Activated CD8-positive, alpha-beta T cell treated with anti-CD3 and anti-CD28 coated beads for 36 hours (primary cell): ENCODE measurements at regions not wholly inside any gene's neighbourhood (a gene's known extent, or its start where the extent isn't known, plus 50 kb on each side); places are given as distances from the start of the nearest gene placed in this dataset.

Experiments used
- ATAC-seq: fragments of 200-7000 bp; cut with Tn5 transposase; one replicate; pipeline ENCODE4 v1.10.0; 2021; ENCODE audit warnings: mild to moderate bottlenecking, moderate library complexity
- CTCF ChIA-PET: fragments of 350-600 bp; sonication (Branson Sonifier 250); formaldehyde crosslinking; loops from one replicate; lab custom pipeline; 2021; ENCODE audit warnings: antibody characterized with exemption; lab: Charles Lee
- POLR2A ChIA-PET: fragments of 350-600 bp; sonication (Branson Sonifier 250); formaldehyde crosslinking; loops from one replicate; lab custom pipeline; 2021; ENCODE audit warnings: antibody characterized with exemption; lab: Charles Lee
- DNase-seq: peaks from one replicate; pipeline ENCODE4 v3.0.0-alpha.2; 2020
- H3K27ac Mint-ChIP-seq: one replicate; pipeline ENCODE4 v1.8.0; 2021; ENCODE audit warnings: mild to moderate bottlenecking, mixed read lengths
- H3K27me3 Mint-ChIP-seq: one replicate; pipeline ENCODE4 v1.8.0; 2021; ENCODE audit warnings: mixed read lengths
- H3K36me3 Mint-ChIP-seq: one replicate; pipeline ENCODE4 v1.8.0; 2021; ENCODE audit warnings: low read depth, mixed read lengths
- H3K4me1 Mint-ChIP-seq: one replicate; pipeline ENCODE4 v1.8.0; 2021; ENCODE audit warnings: low read depth, mixed read lengths
- H3K4me3 Mint-ChIP-seq: one replicate; pipeline ENCODE4 v1.8.0; 2021; ENCODE audit warnings: mild to moderate bottlenecking, moderate library complexity, mixed read lengths
- H3K9me3 Mint-ChIP-seq: one replicate; pipeline ENCODE4 v1.8.0; 2021; ENCODE audit warnings: mixed read lengths
- intact Hi-C: fragments of 100-400 bp; cut with micrococcal nuclease; formaldehyde crosslinking; loops from one replicate; pipeline ENCODE4 v1.10.0; 2022
- TF ChIP-seq, protein P1 (sequence below): fragments of 200-600 bp; IDR thresholded peaks from one replicate; pipeline ENCODE4 v1.8.0; 2022; ENCODE audit warnings: antibody characterized with exemption, mild to moderate bottlenecking

GRCh38 chr9:129455151-129455995, 165.5 kb downstream of the C9orf50 start:
- TF ChIP-seq, protein P1, sequence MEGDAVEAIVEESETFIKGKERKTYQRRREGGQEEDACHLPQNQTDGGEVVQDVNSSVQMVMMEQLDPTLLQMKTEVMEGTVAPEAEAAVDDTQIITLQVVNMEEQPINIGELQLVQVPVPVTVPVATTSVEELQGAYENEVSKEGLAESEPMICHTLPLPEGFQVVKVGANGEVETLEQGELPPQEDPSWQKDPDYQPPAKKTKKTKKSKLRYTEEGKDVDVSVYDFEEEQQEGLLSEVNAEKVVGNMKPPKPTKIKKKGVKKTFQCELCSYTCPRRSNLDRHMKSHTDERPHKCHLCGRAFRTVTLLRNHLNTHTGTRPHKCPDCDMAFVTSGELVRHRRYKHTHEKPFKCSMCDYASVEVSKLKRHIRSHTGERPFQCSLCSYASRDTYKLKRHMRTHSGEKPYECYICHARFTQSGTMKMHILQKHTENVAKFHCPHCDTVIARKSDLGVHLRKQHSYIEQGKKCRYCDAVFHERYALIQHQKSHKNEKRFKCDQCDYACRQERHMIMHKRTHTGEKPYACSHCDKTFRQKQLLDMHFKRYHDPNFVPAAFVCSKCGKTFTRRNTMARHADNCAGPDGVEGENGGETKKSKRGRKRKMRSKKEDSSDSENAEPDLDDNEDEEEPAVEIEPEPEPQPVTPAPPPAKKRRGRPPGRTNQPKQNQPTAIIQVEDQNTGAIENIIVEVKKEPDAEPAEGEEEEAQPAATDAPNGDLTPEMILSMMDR = no peak
- Mint-ChIP-seq H3K4me1 (peaks cover 37% of the 10 kb centered on the region), H3K36me3 (no peaks in the 10 kb centered on the region), H3K27me3 (no peaks in the 10 kb centered on the region), H3K9me3 (no peaks in the 10 kb centered on the region), H3K4me3 (no peak overlapping the region), H3K27ac (peak overlapping the region; percentile 68)
- POLR2A ChIA-PET = interaction anchor here (0.7 to 1.5 kb wide), 3 partner anchors 9 to 42 kb away, joined by 3 to 5 read pairs (median 3); no protein-coding TSS in a partner anchor
- DNase-seq (no peak), ATAC-seq (no peak)
- CTCF ChIA-PET = no interaction called here
- intact Hi-C loops = no loop called here

- Mint-ChIP-seq H3K4me3 (no peak overlapping the region), H3K4me1 (peaks cover 34% of the 10 kb centered on the region), H3K36me3 (no peaks in the 10 kb centered on the region), H3K9me3 (no peaks in the 10 kb centered on the region), H3K27me3 (no peaks in the 10 kb centered on the region), H3K27ac (peak overlapping the region; percentile 68)
- no peak for DNase-seq
- ATAC-seq = no peak
- TF ChIP-seq, protein P1 = no peak
- ChIA-PET POLR2A (interaction anchor here (1.2 to 1.5 kb wide), 2 partner anchors 10 to 27 kb away, joined by 3 to 5 read pairs; no protein-coding TSS in a partner anchor), CTCF (no interaction called here)
- intact Hi-C loops = no loop called here
Measured at GRCh38 chr9:129454467-129455067, 166.3 kb downstream of the C9orf50 start.

- DNase-seq = no peak
- POLR2A ChIA-PET = no interaction called here
- H3K9me3 Mint-ChIP-seq = no peaks in the 10 kb centered on the region
- H3K27me3 Mint-ChIP-seq = no peaks in the 10 kb centered on the region
- peaks cover 28% of the 10 kb centered on the region for H3K4me1 Mint-ChIP-seq
- intact Hi-C loops = no loop called here
- no peaks in the 10 kb centered on the region for H3K36me3 Mint-ChIP-seq
- CTCF ChIA-PET = no interaction called here
- TF ChIP-seq, protein P1 = no peak
- H3K4me3 Mint-ChIP-seq = no peak overlapping the region
- peak overlapping the region; percentile 74 for H3K27ac Mint-ChIP-seq
- no peak for ATAC-seq
Measured at GRCh38 chr9:129453734-129454133, 167.2 kb downstream of the C9orf50 start.

DNA sequence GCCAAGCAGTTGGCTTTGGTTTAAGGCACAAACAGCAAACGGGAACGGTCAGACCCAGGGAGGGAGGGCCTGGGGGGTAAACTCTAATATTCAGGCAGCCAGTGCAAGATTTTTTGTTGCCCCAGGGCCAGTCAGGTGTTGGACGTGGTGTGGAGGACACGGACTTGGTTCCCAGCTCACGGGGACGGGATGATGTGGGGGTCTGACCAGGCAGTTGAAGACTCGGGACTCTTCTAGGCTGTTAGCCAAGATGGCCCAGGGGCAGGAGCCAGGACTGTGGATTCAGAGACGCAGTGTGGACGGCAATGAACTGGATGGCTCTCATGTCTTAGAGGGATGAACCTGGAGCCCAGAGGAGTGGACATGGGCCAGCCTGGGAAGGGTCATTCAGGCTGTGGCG, 169.2 kb downstream of the C9orf50 start:
- TF ChIP-seq, protein P1 = no peak
- Mint-ChIP-seq H3K27ac (no peak overlapping the region), H3K9me3 (no peaks in the 10 kb centered on the region), H3K4me3 (no peak overlapping the region), H3K27me3 (no peaks in the 10 kb centered on the region), H3K36me3 (no peaks in the 10 kb centered on the region), H3K4me1 (peaks cover 10% of the 10 kb centered on the region)
- intact Hi-C loops = no loop called here
- CTCF ChIA-PET = no interaction called here
- ATAC-seq (no peak), DNase-seq (no peak)
- POLR2A ChIA-PET = no interaction called here
